Chondrocyte (in vitro differentiated cells): ENCODE measurements at regions not wholly inside any gene's neighbourhood (a gene's known extent, or its start where the extent isn't known, plus 50 kb on each side); places are given as distances from the start of the nearest gene placed in this dataset.
"Not testable (repeated sequence)": the region's sequence is repeated elsewhere in the genome, so short reads cannot be mapped to it uniquely, and the experiment has no call there.

Experiments used
- DNase-seq: peaks from one replicate; pipeline ENCODE4 v3.0.0; 2021; ENCODE audit warnings: mixed read lengths, low spot score
- H3K27ac Mint-ChIP-seq: one replicate; pipeline ENCODE4 v1.8.0; 2021; ENCODE audit warnings: mild to moderate bottlenecking, moderate library complexity, mixed read lengths; ENCODE audit not compliant: unreplicated experiment
- H3K27me3 Mint-ChIP-seq: 2 replicates; pipeline ENCODE4 v1.8.0; 2021; ENCODE audit warnings: low read depth, mixed read lengths
- H3K36me3 Mint-ChIP-seq: 2 replicates; pipeline ENCODE4 v1.8.0; 2021; ENCODE audit warnings: low read depth, mixed read lengths
- H3K4me1 Mint-ChIP-seq: 2 replicates; pipeline ENCODE4 v1.8.0; 2021; ENCODE audit warnings: low read depth, mild to moderate bottlenecking, mixed read lengths
- H3K4me3 Mint-ChIP-seq: one replicate; pipeline ENCODE4 v1.8.0; 2021; ENCODE audit warnings: mild to moderate bottlenecking, moderate library complexity, mixed read lengths; ENCODE audit not compliant: unreplicated experiment
- H3K9me3 Mint-ChIP-seq: 2 replicates; pipeline ENCODE4 v1.8.0; 2021; ENCODE audit warnings: low read depth, mixed read lengths
- CTCF ChIP-seq: fragments of 200-600 bp; sonication (generic); IDR thresholded peaks from 2 replicates; pipeline ENCODE4 v1.5.0; 2021; ENCODE audit warnings: antibody characterized with exemption, mild to moderate bottlenecking, moderate library complexity

GRCh38 chr4:135418353-135418752 is 1216.8 kb upstream of the PABPC4L start:
- TF ChIP-seq CTCF, result peak; percentile 69
- H3K9me3 Mint-ChIP-seq, result peaks cover 8% of the 10 kb centered on the region
- no peak for DNase-seq
- H3K27me3 Mint-ChIP-seq, result no peaks in the 10 kb centered on the region
- H3K4me1 Mint-ChIP-seq, result no peaks in the 10 kb centered on the region
- H3K4me3 Mint-ChIP-seq, result no peak overlapping the region
- H3K36me3 Mint-ChIP-seq, result no peaks in the 10 kb centered on the region
- H3K27ac Mint-ChIP-seq, result no peak overlapping the region

GRCh38 chr4:135412213-135412612 is 1210.6 kb upstream of the PABPC4L start:
- Mint-ChIP-seq H3K9me3 (peaks cover 11% of the 10 kb centered on the region), H3K4me1 (no peaks in the 10 kb centered on the region), H3K27ac (no peak overlapping the region), H3K36me3 (no peaks in the 10 kb centered on the region), H3K4me3 (no peak overlapping the region), H3K27me3 (no peaks in the 10 kb centered on the region)
- DNase-seq, result no peak
- no peak for TF ChIP-seq CTCF

GRCh38 chr4:135411251-135411650 is 1209.7 kb upstream of the PABPC4L start:
- H3K9me3 Mint-ChIP-seq, result peaks cover 11% of the 10 kb centered on the region
- no peaks in the 10 kb centered on the region for H3K27me3 Mint-ChIP-seq
- no peaks in the 10 kb centered on the region for H3K4me1 Mint-ChIP-seq
- DNase-seq, result no peak
- no peak overlapping the region for H3K4me3 Mint-ChIP-seq
- no peak for TF ChIP-seq CTCF
- H3K36me3 Mint-ChIP-seq, result no peaks in the 10 kb centered on the region
- H3K27ac Mint-ChIP-seq, result no peak overlapping the region

GRCh38 chr4:135409261-135409660 is 1207.7 kb upstream of the PABPC4L start:
- H3K4me3 Mint-ChIP-seq, DNase-seq, H3K27ac Mint-ChIP-seq, H3K27me3 Mint-ChIP-seq, H3K4me1 Mint-ChIP-seq: not testable (repeated sequence)
- H3K9me3 Mint-ChIP-seq, result peaks cover 24% of the 10 kb centered on the region
- H3K36me3 Mint-ChIP-seq, result peaks cover 12% of the 10 kb centered on the region

GRCh38 chr4:135408109-135408508 is 1206.5 kb upstream of the PABPC4L start:
- TF ChIP-seq CTCF, result no peak
- H3K4me1 Mint-ChIP-seq, result no peaks in the 10 kb centered on the region
- H3K27me3 Mint-ChIP-seq, result no peaks in the 10 kb centered on the region
- peaks cover 12% of the 10 kb centered on the region for H3K36me3 Mint-ChIP-seq
- no peak overlapping the region for H3K4me3 Mint-ChIP-seq
- DNase-seq, result no peak
- no peak overlapping the region for H3K27ac Mint-ChIP-seq
- peaks cover 30% of the 10 kb centered on the region for H3K9me3 Mint-ChIP-seq

- not testable (repeated sequence) for H3K4me1 Mint-ChIP-seq, H3K4me3 Mint-ChIP-seq, DNase-seq, H3K27me3 Mint-ChIP-seq, H3K27ac Mint-ChIP-seq
- peaks cover 30% of the 10 kb centered on the region for H3K9me3 Mint-ChIP-seq
- H3K36me3 Mint-ChIP-seq, result peaks cover 12% of the 10 kb centered on the region
These were observed 1205.0 kb upstream of the PABPC4L start for GRCh38 chr4:135406597-135406996.
